ENCODE measurements at regions not wholly inside any gene's neighbourhood (a gene's known extent, or its start where the extent isn't known, plus 50 kb on each side); places are given as distances from the start of the nearest gene placed in this dataset.

GRCh38 chr21:38177919-38178652, 78.7 kb upstream of the KCNJ15 start:
- Mint-ChIP-seq H3K27ac (no peak overlapping the region), H3K4me1 (ENCODE audit: low read depth) (peaks cover 9% of the 10 kb centered on the region), H3K9me3 (ENCODE audit: low read depth) (peaks cover 6% of the 10 kb centered on the region), H3K4me3 (ENCODE audit: low read depth) (no peak overlapping the region), H3K36me3 (ENCODE audit: insufficient read depth) (no peaks in the 10 kb centered on the region), H3K27me3 (peaks cover 10% of the 10 kb centered on the region)
- TF ChIP-seq CTCF (IDR thresholded peaks at IDR 0.05; ENCODE audit: unreplicated experiment) = no peak
- DNase-seq (ENCODE audit: low spot score, unreplicated experiment) = no peak

GRCh38 chr21:38178653-38179470, 77.9 kb upstream of the KCNJ15 start:
- no peaks in the 10 kb centered on the region for H3K36me3 Mint-ChIP-seq (ENCODE audit: insufficient read depth)

GRCh38 chr21:38179511-38179910, 77.3 kb upstream of the KCNJ15 start:
- DNase-seq (ENCODE audit: low spot score, unreplicated experiment) = no peak
- Mint-ChIP-seq H3K4me3 (ENCODE audit: low read depth) (no peak overlapping the region), H3K4me1 (ENCODE audit: low read depth) (peaks cover 3% of the 10 kb centered on the region), H3K36me3 (ENCODE audit: insufficient read depth) (no peaks in the 10 kb centered on the region), H3K27me3 (peaks cover 10% of the 10 kb centered on the region), H3K9me3 (ENCODE audit: low read depth) (peaks cover 6% of the 10 kb centered on the region), H3K27ac (no peak overlapping the region)
- TF ChIP-seq CTCF (IDR thresholded peaks at IDR 0.05; ENCODE audit: unreplicated experiment) = no peak

More at GRCh38 chr21:38178653-38179470, 77.9 kb upstream of the KCNJ15 start:
- no peak overlapping the region for H3K27ac Mint-ChIP-seq
- DNase-seq (ENCODE audit: low spot score, unreplicated experiment) = no peak
- H3K4me1 Mint-ChIP-seq (ENCODE audit: low read depth) = peaks cover 8% of the 10 kb centered on the region
- H3K4me3 Mint-ChIP-seq (ENCODE audit: low read depth) = no peak overlapping the region
- TF ChIP-seq CTCF (IDR thresholded peaks at IDR 0.05; ENCODE audit: unreplicated experiment) = no peak
- H3K9me3 Mint-ChIP-seq (ENCODE audit: low read depth) = peaks cover 6% of the 10 kb centered on the region
- H3K27me3 Mint-ChIP-seq = peaks cover 10% of the 10 kb centered on the region

- H3K4me1 Mint-ChIP-seq (ENCODE audit: low read depth) = no peaks in the 10 kb centered on the region
- H3K36me3 Mint-ChIP-seq (ENCODE audit: insufficient read depth) = no peaks in the 10 kb centered on the region
- H3K9me3 Mint-ChIP-seq (ENCODE audit: low read depth) = peaks cover 10% of the 10 kb centered on the region
- no peak overlapping the region for H3K4me3 Mint-ChIP-seq (ENCODE audit: low read depth)
- H3K27me3 Mint-ChIP-seq = peaks cover 10% of the 10 kb centered on the region
- TF ChIP-seq CTCF (IDR thresholded peaks at IDR 0.05; ENCODE audit: unreplicated experiment) = no peak
- H3K27ac Mint-ChIP-seq = no peak overlapping the region
- DNase-seq (ENCODE audit: low spot score, unreplicated experiment) = no peak
Measured at GRCh38 chr21:38181096-38181495, 75.7 kb upstream of the KCNJ15 start.

GRCh38 chr21:38182370-38182985, 74.3 kb upstream of the KCNJ15 start:
- TF ChIP-seq CTCF (IDR thresholded peaks at IDR 0.05; ENCODE audit: unreplicated experiment) = no peak
- no peaks in the 10 kb centered on the region for H3K4me1 Mint-ChIP-seq (ENCODE audit: low read depth)
- peaks cover 10% of the 10 kb centered on the region for H3K27me3 Mint-ChIP-seq
- H3K36me3 Mint-ChIP-seq (ENCODE audit: insufficient read depth) = no peaks in the 10 kb centered on the region
- DNase-seq (ENCODE audit: low spot score, unreplicated experiment) = no peak
- H3K27ac Mint-ChIP-seq = no peak overlapping the region
- peaks cover 17% of the 10 kb centered on the region for H3K9me3 Mint-ChIP-seq (ENCODE audit: low read depth)
- H3K4me3 Mint-ChIP-seq (ENCODE audit: low read depth) = no peak overlapping the region
